Heart left ventricle (tissue), 13 donors: ENCODE measurements at regions not wholly inside any gene's neighbourhood (a gene's known extent, or its start where the extent isn't known, plus 50 kb on each side); places are given as distances from the start of the nearest gene placed in this dataset.

Source experiments
- POLR2A ChIP-seq, 2 donors: fragments of 450-650 bp; IDR thresholded peaks; one replicate each; pipeline ENCODE4 v1.6.1; 2017; ENCODE audit warnings: antibody characterized with exemption in 2 of 2, mild to moderate bottlenecking in 2 of 2, moderate library complexity in 2 of 2
- TF ChIP-seq, protein P1 (sequence below), 12 donors: fragments of 200-600 bp; sonication (generic) in 4 of 12; IDR thresholded peaks; one replicate each; pipeline versions ENCODE4 v1.5.0 to v1.8.0; 2018 to 2022; ENCODE audit warnings: antibody characterized with exemption in 12 of 12, mild to moderate bottlenecking in 5 of 12
- donor health status: ischemic (EF 13 %, LVEDD 7.1; RV severe dilation, severe dysfunction).
- donor health status: DM: no; HTN: yes; CAD: no.
- donor health status: DM: no; HTN: no; CAD: no.
- donor health status: ischemic (EF 25% LVEDD 6.9; RV normal size, moderate dysfunction).
- donor health status: ischemic (EF 25% LVEDD 5.7; RV mildly dilated, moderate dysfunction).
- donor health status: ischemic (EF 35%, LVEDD 5.7; RV mildly dilated, moderate dysfunction).
- donor health status: nonischemic (EF 11% LVEDD 7.7; RV severe dilation, severe dysfunction).
- donor health status: DM: yes; HTN: yes; CAD: no.
- donor health status: PGD.
- donor health status: ischemic (EF 29% LVEDD 5.4; RV normal size, mild dysfunction).
- donor health status: nonischemic (EF 23%, LVEDD 6.1; RV moderate dilation, normal function).

DNA sequence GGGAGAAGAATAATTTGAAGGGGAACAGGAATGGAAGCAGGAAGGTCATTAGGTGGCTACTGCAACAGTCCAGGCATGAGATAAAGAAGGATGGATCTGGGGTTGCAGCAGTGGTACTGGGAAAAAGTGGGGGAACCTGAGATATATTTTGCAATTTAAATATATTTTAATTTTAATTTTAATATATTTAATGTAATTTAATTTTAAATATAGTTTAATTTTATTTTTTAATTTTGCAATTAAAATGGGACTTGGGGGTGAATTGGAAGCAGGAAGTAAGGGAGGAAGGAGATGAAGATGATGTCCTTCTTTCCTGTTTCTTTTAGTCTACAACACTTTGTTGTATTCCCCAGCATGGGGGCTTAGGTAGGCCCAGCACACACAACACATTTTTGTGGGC, 369.8 kb downstream of the GADD45G start:
- TF ChIP-seq, protein P1, sequence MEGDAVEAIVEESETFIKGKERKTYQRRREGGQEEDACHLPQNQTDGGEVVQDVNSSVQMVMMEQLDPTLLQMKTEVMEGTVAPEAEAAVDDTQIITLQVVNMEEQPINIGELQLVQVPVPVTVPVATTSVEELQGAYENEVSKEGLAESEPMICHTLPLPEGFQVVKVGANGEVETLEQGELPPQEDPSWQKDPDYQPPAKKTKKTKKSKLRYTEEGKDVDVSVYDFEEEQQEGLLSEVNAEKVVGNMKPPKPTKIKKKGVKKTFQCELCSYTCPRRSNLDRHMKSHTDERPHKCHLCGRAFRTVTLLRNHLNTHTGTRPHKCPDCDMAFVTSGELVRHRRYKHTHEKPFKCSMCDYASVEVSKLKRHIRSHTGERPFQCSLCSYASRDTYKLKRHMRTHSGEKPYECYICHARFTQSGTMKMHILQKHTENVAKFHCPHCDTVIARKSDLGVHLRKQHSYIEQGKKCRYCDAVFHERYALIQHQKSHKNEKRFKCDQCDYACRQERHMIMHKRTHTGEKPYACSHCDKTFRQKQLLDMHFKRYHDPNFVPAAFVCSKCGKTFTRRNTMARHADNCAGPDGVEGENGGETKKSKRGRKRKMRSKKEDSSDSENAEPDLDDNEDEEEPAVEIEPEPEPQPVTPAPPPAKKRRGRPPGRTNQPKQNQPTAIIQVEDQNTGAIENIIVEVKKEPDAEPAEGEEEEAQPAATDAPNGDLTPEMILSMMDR (IDR thresholded peaks at IDR 0.05) = no peak
- no peak for TF ChIP-seq POLR2A (IDR thresholded peaks at IDR 0.05)
